Activated naive CD4-positive, alpha-beta T cell treated with anti-CD3 and anti-CD28 coated beads, Interleukin-2, amount 10 ng/mL, durations not matched to agents 7 days and 5 days (primary cell): ENCODE measurements at regions not wholly inside any gene's neighbourhood (a gene's known extent, or its start where the extent isn't known, plus 50 kb on each side); places are given as distances from the start of the nearest gene placed in this dataset.

Experiments used
- CTCF ChIA-PET: fragments of 350-600 bp; sonication (Branson Sonifier 250); formaldehyde crosslinking; loops from one replicate; lab custom pipeline; 2021; ENCODE audit warnings: antibody characterized with exemption; lab: Charles Lee
- DNase-seq: peaks from one replicate; pipeline ENCODE4 v3.0.0-alpha.2; 2020
- H3K27ac Mint-ChIP-seq: one replicate; pipeline ENCODE4 v1.8.0; 2021; ENCODE audit warnings: mild to moderate bottlenecking, moderate library complexity, mixed read lengths
- H3K27me3 Mint-ChIP-seq: one replicate; pipeline ENCODE4 v1.8.0; 2021; ENCODE audit warnings: mild to moderate bottlenecking, mixed read lengths
- H3K36me3 Mint-ChIP-seq: one replicate; pipeline ENCODE4 v1.8.0; 2021; ENCODE audit warnings: mixed read lengths
- H3K4me1 Mint-ChIP-seq: one replicate; pipeline ENCODE4 v1.8.0; 2021; ENCODE audit warnings: mixed read lengths
- H3K4me3 Mint-ChIP-seq: one replicate; pipeline ENCODE4 v1.8.0; 2021; ENCODE audit warnings: mild to moderate bottlenecking, moderate library complexity, mixed read lengths
- H3K9me3 Mint-ChIP-seq: one replicate; pipeline ENCODE4 v1.8.0; 2021; ENCODE audit warnings: mixed read lengths

- peaks cover 5% of the 10 kb centered on the region for H3K4me1 Mint-ChIP-seq
- no peak overlapping the region for H3K27ac Mint-ChIP-seq
- H3K36me3 Mint-ChIP-seq, result no peaks in the 10 kb centered on the region
- CTCF ChIA-PET, result interaction anchor here (1.0 kb wide), 1 partner anchor 51 kb away, joined by 3 read pairs; no protein-coding TSS in a partner anchor
- H3K4me3 Mint-ChIP-seq, result no peak overlapping the region
- H3K9me3 Mint-ChIP-seq, result no peaks in the 10 kb centered on the region
- H3K27me3 Mint-ChIP-seq, result peaks cover 91% of the 10 kb centered on the region
- DNase-seq, result no peak
These were observed 99.4 kb upstream of the SLC45A1 start for GRCh38 chr1:8218351-8219092.

- Mint-ChIP-seq H3K4me1 (peaks cover 8% of the 10 kb centered on the region), H3K27me3 (peaks cover 91% of the 10 kb centered on the region), H3K4me3 (peak overlapping the region; percentile 21), H3K36me3 (no peaks in the 10 kb centered on the region), H3K27ac (no peak overlapping the region), H3K9me3 (no peaks in the 10 kb centered on the region)
- no peak for DNase-seq
- CTCF ChIA-PET, result no interaction called here
These were observed 100.1 kb upstream of the SLC45A1 start for GRCh38 chr1:8217809-8218208.

- H3K36me3 Mint-ChIP-seq, result no peaks in the 10 kb centered on the region
- peak; percentile 26 for DNase-seq
- H3K27ac Mint-ChIP-seq, result no peak overlapping the region
- CTCF ChIA-PET, result interaction anchor here (0.8 kb wide), 1 partner anchor 22 kb away, joined by 3 read pairs; no protein-coding TSS in a partner anchor
- H3K4me3 Mint-ChIP-seq, result peak overlapping the region; percentile 51
- H3K9me3 Mint-ChIP-seq, result no peaks in the 10 kb centered on the region
- peaks cover 14% of the 10 kb centered on the region for H3K4me1 Mint-ChIP-seq
- peaks cover 95% of the 10 kb centered on the region for H3K27me3 Mint-ChIP-seq
These were observed 100.8 kb upstream of the SLC45A1 start for GRCh38 chr1:8217011-8217711.

GRCh38 chr1:8216005-8216404 is 101.9 kb upstream of the SLC45A1 start:
- Mint-ChIP-seq H3K27ac (no peak overlapping the region), H3K4me1 (peaks cover 23% of the 10 kb centered on the region), H3K36me3 (no peaks in the 10 kb centered on the region), H3K27me3 (peaks cover 97% of the 10 kb centered on the region), H3K9me3 (no peaks in the 10 kb centered on the region), H3K4me3 (no peak overlapping the region)
- DNase-seq, result no peak
- CTCF ChIA-PET, result no interaction called here

- DNase-seq, result no peak
- H3K4me1 Mint-ChIP-seq, result peaks cover 23% of the 10 kb centered on the region
- H3K27me3 Mint-ChIP-seq, result peaks cover 96% of the 10 kb centered on the region
- CTCF ChIA-PET, result no interaction called here
- H3K27ac Mint-ChIP-seq, result no peak overlapping the region
- H3K9me3 Mint-ChIP-seq, result no peaks in the 10 kb centered on the region
- no peak overlapping the region for H3K4me3 Mint-ChIP-seq
- no peaks in the 10 kb centered on the region for H3K36me3 Mint-ChIP-seq
These were observed 103.3 kb upstream of the SLC45A1 start for GRCh38 chr1:8214501-8215173.

- H3K9me3 Mint-ChIP-seq, result no peaks in the 10 kb centered on the region
- CTCF ChIA-PET, result no interaction called here
- H3K27me3 Mint-ChIP-seq, result peaks cover 97% of the 10 kb centered on the region
- DNase-seq, result no peak
- H3K4me3 Mint-ChIP-seq, result no peak overlapping the region
- H3K36me3 Mint-ChIP-seq, result no peaks in the 10 kb centered on the region
- H3K27ac Mint-ChIP-seq, result no peak overlapping the region
- H3K4me1 Mint-ChIP-seq, result peaks cover 23% of the 10 kb centered on the region
These were observed 104.2 kb upstream of the SLC45A1 start for GRCh38 chr1:8213676-8214075.

- peaks cover 97% of the 10 kb centered on the region for H3K27me3 Mint-ChIP-seq
- no peak overlapping the region for H3K4me3 Mint-ChIP-seq
- no peaks in the 10 kb centered on the region for H3K36me3 Mint-ChIP-seq
- CTCF ChIA-PET, result interaction anchor here (1.0 kb wide), 1 partner anchor 48 kb away, joined by 3 read pairs; no protein-coding TSS in a partner anchor
- no peaks in the 10 kb centered on the region for H3K9me3 Mint-ChIP-seq
- peaks cover 23% of the 10 kb centered on the region for H3K4me1 Mint-ChIP-seq
- DNase-seq, result no peak
- no peak overlapping the region for H3K27ac Mint-ChIP-seq
These were observed 104.8 kb upstream of the SLC45A1 start for GRCh38 chr1:8213136-8213535.

GRCh38 chr1:8212580-8213031 is 105.3 kb upstream of the SLC45A1 start:
- peaks cover 91% of the 10 kb centered on the region for H3K27me3 Mint-ChIP-seq
- H3K4me3 Mint-ChIP-seq, result no peak overlapping the region

GRCh38 chr1:8211883-8212579 is 105.9 kb upstream of the SLC45A1 start:
- no peak overlapping the region for H3K4me3 Mint-ChIP-seq
- H3K4me1 Mint-ChIP-seq, result peaks cover 21% of the 10 kb centered on the region
- no peak overlapping the region for H3K27ac Mint-ChIP-seq
- DNase-seq, result no peak
- CTCF ChIA-PET, result interaction anchor here (1.0 kb wide), 2 partner anchors 28 to 47 kb away, joined by 3 read pairs; no protein-coding TSS in a partner anchor
- peaks cover 86% of the 10 kb centered on the region for H3K27me3 Mint-ChIP-seq
- H3K9me3 Mint-ChIP-seq, result no peaks in the 10 kb centered on the region
- no peaks in the 10 kb centered on the region for H3K36me3 Mint-ChIP-seq

More at GRCh38 chr1:8212580-8213031, 105.3 kb upstream of the SLC45A1 start:
- Mint-ChIP-seq H3K36me3 (no peaks in the 10 kb centered on the region), H3K9me3 (no peaks in the 10 kb centered on the region), H3K4me1 (peaks cover 22% of the 10 kb centered on the region), H3K27ac (no peak overlapping the region)
- CTCF ChIA-PET, result interaction anchor here (1.0 kb wide), 1 partner anchor 47 kb away, joined by 3 read pairs; no protein-coding TSS in a partner anchor
- no peak for DNase-seq

GRCh38 chr1:8211251-8211882 is 106.5 kb upstream of the SLC45A1 start:
- Mint-ChIP-seq H3K4me1 (peaks cover 19% of the 10 kb centered on the region), H3K27me3 (peaks cover 82% of the 10 kb centered on the region), H3K4me3 (no peak overlapping the region), H3K9me3 (no peaks in the 10 kb centered on the region), H3K27ac (no peak overlapping the region), H3K36me3 (no peaks in the 10 kb centered on the region)
- CTCF ChIA-PET, result interaction anchor here (1.0 kb wide), 1 partner anchor 29 kb away, joined by 3 read pairs; no protein-coding TSS in a partner anchor
- DNase-seq, result no peak

GRCh38 chr1:8207202-8207601 is 110.7 kb upstream of the SLC45A1 start:
- CTCF ChIA-PET, result no interaction called here
- H3K9me3 Mint-ChIP-seq, result no peaks in the 10 kb centered on the region
- H3K4me1 Mint-ChIP-seq, result peaks cover 10% of the 10 kb centered on the region
- H3K4me3 Mint-ChIP-seq, result no peak overlapping the region
- H3K36me3 Mint-ChIP-seq, result no peaks in the 10 kb centered on the region
- no peak overlapping the region for H3K27ac Mint-ChIP-seq
- peaks cover 61% of the 10 kb centered on the region for H3K27me3 Mint-ChIP-seq
- DNase-seq, result no peak

GRCh38 chr1:8206391-8206790 is 111.5 kb upstream of the SLC45A1 start:
- no peaks in the 10 kb centered on the region for H3K36me3 Mint-ChIP-seq
- peaks cover 56% of the 10 kb centered on the region for H3K27me3 Mint-ChIP-seq
- CTCF ChIA-PET, result no interaction called here
- H3K9me3 Mint-ChIP-seq, result no peaks in the 10 kb centered on the region
- peaks cover 2% of the 10 kb centered on the region for H3K4me1 Mint-ChIP-seq
- H3K4me3 Mint-ChIP-seq, result no peak overlapping the region
- no peak overlapping the region for H3K27ac Mint-ChIP-seq
- DNase-seq, result no peak

- peaks cover 50% of the 10 kb centered on the region for H3K27me3 Mint-ChIP-seq
- H3K9me3 Mint-ChIP-seq, result no peaks in the 10 kb centered on the region
- H3K4me3 Mint-ChIP-seq, result no peak overlapping the region
- H3K36me3 Mint-ChIP-seq, result no peaks in the 10 kb centered on the region
- CTCF ChIA-PET, result no interaction called here
- DNase-seq, result no peak
- H3K4me1 Mint-ChIP-seq, result no peaks in the 10 kb centered on the region
- no peak overlapping the region for H3K27ac Mint-ChIP-seq
These were observed 112.1 kb upstream of the SLC45A1 start for GRCh38 chr1:8205771-8206170.
